ENCODE measurements at regions not wholly inside any gene's neighbourhood (a gene's known extent, or its start where the extent isn't known, plus 50 kb on each side); places are given as distances from the start of the nearest gene placed in this dataset.

DNA sequence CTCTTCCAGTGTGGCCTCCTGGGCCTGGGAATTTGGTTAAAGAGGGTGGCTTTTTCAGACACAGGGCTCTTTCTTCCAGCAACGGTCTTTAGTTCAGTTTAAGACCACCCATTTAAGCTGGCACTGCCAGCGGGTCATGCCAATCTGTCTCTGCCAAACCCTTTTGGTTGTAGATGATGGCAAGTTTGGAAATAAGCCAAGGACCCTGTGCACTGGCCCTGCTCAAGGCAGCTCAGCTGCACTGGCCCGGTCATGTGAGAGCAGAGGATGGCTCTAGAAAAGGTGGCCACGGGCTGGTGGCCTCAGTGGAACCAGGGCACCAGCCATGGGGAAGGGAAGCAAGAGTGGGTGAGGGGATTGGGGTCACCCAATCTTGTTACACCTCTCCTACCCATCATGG lies 294.1 kb downstream of the GLRX3 start:
- DNase-seq (ENCODE audit: low read depth in 3 of 3): no peak

- DNase-seq (ENCODE audit: low read depth in 3 of 3): no peak
These were observed 294.9 kb downstream of the GLRX3 start for GRCh38 chr10:130430852-130431704.

- DNase-seq (ENCODE audit: low read depth in 3 of 3): no peak
These were observed 296.1 kb downstream of the GLRX3 start for GRCh38 chr10:130432271-130432670.

DNA sequence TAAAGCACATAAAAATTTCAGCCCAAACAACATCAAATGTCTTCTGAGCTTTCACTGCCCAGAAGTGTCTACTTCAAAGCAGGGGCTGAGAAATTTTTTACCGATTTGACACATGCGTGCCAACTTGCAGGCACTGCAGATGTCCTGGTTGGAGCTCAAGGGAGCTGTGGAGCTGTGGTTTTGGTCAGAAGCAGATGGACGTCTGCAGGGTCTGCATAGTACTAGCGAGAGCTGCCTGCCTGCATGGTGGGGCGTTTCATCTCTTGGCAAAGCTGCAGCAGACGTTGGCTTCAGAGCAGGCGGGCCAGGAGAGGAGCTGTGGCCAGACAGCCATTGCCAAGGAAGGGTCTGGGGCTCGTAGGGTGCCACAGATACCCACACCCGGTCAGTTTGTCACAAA lies 296.7 kb downstream of the GLRX3 start:
- DNase-seq (ENCODE audit: low read depth in 3 of 3): no peak

- no peak for DNase-seq (ENCODE audit: low read depth in 3 of 3)
These were observed 298.5 kb downstream of the GLRX3 start for GRCh38 chr10:130434446-130435385.

- no peak for DNase-seq (ENCODE audit: low read depth in 3 of 3)
These were observed 299.8 kb downstream of the GLRX3 start for GRCh38 chr10:130435961-130436360.

- DNase-seq (ENCODE audit: low read depth in 3 of 3): no peak
These were observed 302.7 kb downstream of the GLRX3 start for GRCh38 chr10:130438861-130439260.

- DNase-seq (ENCODE audit: low read depth in 3 of 3): no peak
These were observed 303.6 kb downstream of the GLRX3 start for GRCh38 chr10:130439766-130440165.

DNA sequence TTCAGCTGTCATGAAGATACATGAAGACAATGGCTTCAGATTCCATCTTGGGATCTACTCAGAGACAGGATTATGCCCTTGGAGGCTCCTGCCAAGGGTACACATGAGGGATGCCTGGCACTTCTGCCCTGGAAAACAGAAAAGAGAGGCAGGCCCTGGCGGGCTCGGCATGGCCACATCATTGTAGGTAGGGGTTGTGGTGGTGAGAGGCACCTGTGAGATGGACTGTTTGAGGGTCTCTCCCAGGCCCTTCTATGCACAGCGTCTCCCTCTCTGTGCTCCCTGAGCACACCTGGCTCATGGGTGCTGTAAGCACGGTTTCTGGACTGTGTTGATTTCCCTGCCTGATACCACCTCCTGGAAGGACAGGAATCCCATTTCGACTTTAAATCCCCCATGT lies 304.3 kb downstream of the GLRX3 start:
- DNase-seq (ENCODE audit: low read depth in 3 of 3): no peak

DNA sequence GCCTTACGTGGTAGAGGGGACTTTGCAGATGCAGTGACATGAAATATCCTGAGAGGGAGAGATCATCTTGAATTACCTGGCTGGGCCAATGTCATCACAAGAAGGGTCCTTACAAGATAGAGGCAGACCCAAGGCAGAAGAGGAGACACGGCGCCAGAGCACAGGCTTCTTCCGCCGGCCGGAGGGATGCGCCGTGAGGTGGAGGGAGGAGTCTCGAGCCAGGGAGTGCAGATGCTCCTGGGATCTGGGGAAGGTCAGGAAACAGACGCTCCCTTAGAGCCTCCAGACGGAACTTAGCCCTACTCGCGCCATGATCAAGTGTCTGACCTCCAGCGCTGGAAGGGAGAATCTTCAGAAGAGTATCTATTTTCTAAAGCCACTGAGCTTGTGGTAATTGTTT lies 304.8 kb downstream of the GLRX3 start:
- DNase-seq (ENCODE audit: low read depth in 3 of 3): no peak

DNA sequence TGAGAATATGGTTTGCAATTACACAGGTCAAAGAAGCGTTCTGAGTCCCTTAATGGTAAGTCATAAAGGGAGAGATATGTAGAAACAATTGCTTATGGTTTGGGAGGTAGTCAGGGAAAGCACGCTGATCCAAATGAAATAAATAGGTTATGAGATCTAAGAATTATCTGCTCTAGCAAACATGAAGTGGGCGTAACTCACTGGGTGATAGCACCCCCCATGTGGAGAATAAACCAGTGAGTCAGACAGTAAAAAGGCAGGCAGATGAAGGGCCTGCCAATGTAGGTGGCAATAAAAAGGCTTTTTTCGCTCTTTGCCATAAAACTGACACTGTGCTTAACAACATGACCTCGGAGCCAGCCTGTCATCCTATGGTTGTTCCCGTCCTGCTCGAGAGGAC lies 306.9 kb downstream of the GLRX3 start:
- DNase-seq (ENCODE audit: low read depth in 3 of 3): no peak

DNA sequence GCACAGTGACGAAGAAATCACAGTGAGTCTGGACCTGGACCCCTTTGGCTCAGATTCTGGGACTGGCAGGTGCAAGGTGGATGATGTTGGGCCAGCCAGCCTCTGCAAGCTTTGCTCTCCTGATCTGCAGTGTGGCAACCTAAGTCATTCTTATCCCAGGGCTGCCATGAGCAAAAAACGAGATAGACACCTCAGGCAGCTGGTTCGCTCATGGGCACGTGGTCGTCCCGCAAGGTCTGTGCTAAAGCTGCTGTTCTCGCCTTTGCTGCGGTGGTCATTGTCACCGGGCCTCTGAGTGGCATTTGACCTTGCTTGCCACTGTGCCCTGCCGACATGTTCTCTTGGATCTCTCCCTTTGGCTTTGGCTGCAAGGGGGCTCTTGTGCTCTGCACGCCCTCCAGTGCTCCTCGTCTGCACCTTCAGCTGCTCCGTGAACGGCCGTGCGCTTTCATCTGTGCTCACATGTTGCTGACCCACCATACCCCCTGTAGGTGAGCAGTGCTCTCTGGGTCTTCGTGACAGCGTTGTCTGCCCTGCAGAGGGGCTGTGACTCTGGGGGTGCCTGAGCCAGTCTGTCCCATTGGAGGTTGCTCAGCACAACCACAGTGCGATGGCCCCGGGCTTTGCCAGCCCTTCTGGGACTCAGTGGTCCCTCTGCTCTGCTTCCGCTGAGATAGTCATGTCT lies 317.0 kb downstream of the GLRX3 start:
- DNase-seq (ENCODE audit: low read depth in 3 of 3): no peak

DNA sequence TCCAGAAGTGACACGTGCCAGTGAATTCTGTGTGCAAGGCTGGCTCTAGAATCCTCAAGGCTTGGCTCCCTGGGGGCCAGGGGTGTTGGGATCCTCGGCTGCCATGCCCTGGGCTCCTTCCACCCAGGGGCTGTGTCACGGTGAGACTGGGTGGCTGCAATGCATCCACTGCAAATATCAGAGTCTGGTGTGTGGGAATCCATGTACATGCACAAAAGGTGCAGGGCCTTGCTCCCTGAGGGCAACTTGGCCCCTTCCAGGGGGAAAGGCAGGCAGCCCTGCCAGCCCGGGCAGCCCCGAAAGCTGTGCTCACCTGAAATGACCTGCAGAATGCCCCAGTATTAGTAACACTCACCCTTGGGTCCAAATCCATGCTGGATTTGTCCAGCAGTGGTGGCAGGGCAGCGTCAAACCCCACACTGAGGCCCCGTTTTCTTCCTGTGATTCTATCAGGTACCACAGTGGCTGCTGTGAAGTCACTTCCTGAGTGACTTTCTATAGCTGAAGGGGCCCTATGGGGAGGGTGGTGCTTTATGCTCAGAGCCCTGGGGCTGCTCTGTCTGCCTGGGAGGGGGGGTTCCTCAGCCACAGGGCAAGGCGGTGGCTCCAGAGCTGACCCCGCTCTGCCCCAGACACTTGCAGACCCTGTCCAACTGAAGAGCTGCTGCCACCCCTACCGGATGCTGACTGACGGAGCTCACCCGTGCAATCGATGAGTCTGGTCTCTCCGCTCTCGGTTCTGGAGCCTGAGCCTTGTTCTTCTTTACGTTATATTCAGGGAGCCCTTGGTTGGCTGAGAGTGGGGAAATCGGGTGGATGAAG lies 317.7 kb downstream of the GLRX3 start:
- DNase-seq (ENCODE audit: low read depth in 3 of 3): no peak

DNA sequence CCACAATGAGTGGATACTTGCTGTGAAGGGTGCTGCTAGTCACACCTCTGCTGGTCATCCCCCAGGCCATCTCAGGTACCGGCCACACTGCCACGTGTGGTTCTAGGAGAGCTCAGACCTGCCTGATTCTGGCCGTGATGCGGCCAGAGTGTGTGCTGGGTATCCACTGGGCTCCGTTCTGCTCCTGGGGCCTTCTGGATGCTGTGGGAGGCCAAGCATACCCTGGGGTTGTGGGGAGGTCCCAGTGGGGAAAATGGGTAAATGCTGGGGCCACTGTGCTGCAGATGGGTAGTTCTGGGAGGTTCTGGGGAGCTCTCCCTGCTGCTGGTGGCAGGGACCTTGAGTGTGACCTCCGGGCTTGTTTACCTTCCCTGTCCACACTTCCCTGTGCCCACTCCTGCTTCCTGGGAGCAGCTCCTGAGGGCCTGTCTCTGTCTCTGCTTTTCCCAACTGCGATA lies 318.4 kb downstream of the GLRX3 start:
- no peak for DNase-seq (ENCODE audit: low read depth in 3 of 3)

DNA sequence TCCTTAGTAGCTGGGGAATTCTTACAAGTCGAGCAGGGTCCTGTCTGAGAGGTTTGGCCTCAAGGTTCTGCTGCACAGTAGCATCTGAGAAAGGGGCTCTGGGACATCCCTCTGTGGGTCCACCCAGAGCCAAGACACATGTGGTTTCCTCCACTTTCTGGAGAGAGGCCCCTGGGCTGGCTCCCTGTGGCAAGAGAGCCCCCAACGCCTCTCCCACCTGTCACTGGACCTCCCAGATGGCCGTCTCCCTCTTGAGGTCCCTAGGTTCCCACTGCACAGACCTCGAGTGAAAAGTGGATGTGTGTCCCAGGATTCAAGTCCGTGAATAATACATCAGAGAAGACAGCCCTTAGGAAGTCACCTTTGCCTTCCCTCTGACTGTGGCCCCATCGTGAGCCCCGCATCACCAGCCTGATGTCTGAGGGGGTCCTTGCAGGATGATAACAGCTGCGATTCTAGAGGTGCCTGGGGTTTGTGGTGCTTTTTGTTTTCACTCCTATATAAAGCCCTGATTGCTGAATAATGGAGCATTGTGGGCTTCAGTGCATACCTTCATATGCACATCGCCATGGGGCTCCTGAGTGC lies 319.0 kb downstream of the GLRX3 start:
- no peak for DNase-seq (ENCODE audit: low read depth in 3 of 3)

- DNase-seq (ENCODE audit: low read depth in 3 of 3): no peak
These were observed 319.6 kb downstream of the GLRX3 start for GRCh38 chr10:130455791-130456190.

- DNase-seq (ENCODE audit: low read depth in 3 of 3): no peak
These were observed 320.4 kb downstream of the GLRX3 start for GRCh38 chr10:130456616-130457015.

GRCh38 chr10:130458509-130458908 lies 322.3 kb downstream of the GLRX3 start:
- no peak for DNase-seq (ENCODE audit: low read depth in 3 of 3)

DNA sequence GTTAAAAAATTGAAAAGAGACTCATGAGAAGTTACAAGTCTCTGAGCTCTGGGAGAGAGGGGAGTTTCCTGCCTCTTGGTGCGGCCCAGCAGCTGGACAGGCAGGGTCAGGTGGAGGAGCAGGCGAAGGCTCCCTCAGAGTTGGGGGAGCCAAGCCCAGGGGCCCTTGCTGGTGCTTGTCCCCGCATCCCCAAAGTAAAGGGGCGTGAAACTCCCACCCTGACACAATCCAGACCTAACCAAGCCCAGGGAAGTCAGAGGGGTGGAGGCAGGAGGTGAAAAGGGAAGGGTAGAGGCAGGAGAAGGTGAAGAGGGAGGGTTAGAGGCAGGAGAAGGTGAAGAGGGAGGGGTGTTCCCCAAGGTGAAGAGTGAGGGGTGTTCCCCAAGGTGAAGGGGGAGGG lies 322.8 kb downstream of the GLRX3 start:
- DNase-seq (ENCODE audit: low read depth in 3 of 3): no peak

GRCh38 chr10:130459851-130460490 lies 323.8 kb downstream of the GLRX3 start:
- DNase-seq (ENCODE audit: low read depth in 3 of 3): no peak

Measured in stimulated activated CD4-positive, alpha-beta T cell treated with anti-CD3 and anti-CD28 coated beads, TNF-alpha, amount 100 ng/mL, for 48 hours (primary cell).